K562 (cell line): ENCODE measurements at regions not wholly inside any gene's neighbourhood (a gene's known extent, or its start where the extent isn't known, plus 50 kb on each side); places are given as distances from the start of the nearest gene placed in this dataset.

Experiments
- ATAC-seq: fragments of 200-7000 bp; cut with Tn5 transposase; 3 replicates; pipeline ENCODE4 v1.9.1; 2020; ENCODE audit warnings: moderate library complexity
- BruUV-seq: library from RNA; stranded (reverse); fragments of 400-500 nt; replicated peaks from 2 replicates; lab custom pipeline; 2021; lab: Mats Ljungman, UMichigan
- CTCF ChIA-PET: fragments of 300-600 bp; formaldehyde crosslinking; extraction: SDS; loops from one replicate; lab custom pipeline; 2021; ENCODE audit warnings: low intra/inter-chr PET ratio; lab: Yijun Ruan, JAX
- POLR2A ChIA-PET: fragments of 300-600, 350-650 bp; sonication (Branson Sonifier 250); formaldehyde crosslinking; extraction: SDS; loops from one replicate; lab custom pipeline; 2021; ENCODE audit warnings: antibody characterized with exemption, inconsistent platforms; lab: Yijun Ruan, JAX
- DNase-seq, 4 experiments: peaks; one replicate each; pipeline versions ENCODE4 v3.0.0 to v3.0.0-alpha.2; 2011 to 2018; ENCODE audit warnings: low spot score in 3 of 4, mixed read lengths in 3 of 4; ENCODE audit errors: extremely low read depth in 1 of 4
- FAIRE-seq: peaks from 2 replicates; lab custom pipeline; 2011; peaks lifted over from hg19 to GRCh38; lab: Jason Lieb, UNC
- H2AFZ ChIP-seq: 2 replicates; pipeline ENCODE4 v1.6.0; 2011; ENCODE audit warnings: low read depth, low read length, control low read depth, inconsistent platforms
- H3K27ac ChIP-seq: fragments of 200-600 bp; 3 replicates; pipeline ENCODE4 v1.8.0; 2011; ENCODE audit warnings: low read depth, mild to moderate bottlenecking, control low read depth, inconsistent platforms, low read length, moderate library complexity, mixed read lengths; ENCODE audit errors: extremely low read depth
- H3K27me3 ChIP-seq, 2 experiments: fragments of 300-600 bp in 1 of 2; 2 replicates in 1 of 2; 3 replicates in 1 of 2; pipeline versions ENCODE4 v1.6.0 to v1.8.0; 2011; ENCODE audit warnings: inconsistent platforms in 2 of 2, low read length in 2 of 2, mild to moderate bottlenecking in 1 of 2, mixed read lengths in 1 of 2, moderate library complexity in 1 of 2; ENCODE audit not compliant: control insufficient read depth in 2 of 2, insufficient read depth in 2 of 2
- H3K36me3 ChIP-seq: fragments of 300-600 bp; 3 replicates; pipeline ENCODE4 v1.8.0; 2011; ENCODE audit warnings: mild to moderate bottlenecking, low read length, inconsistent platforms; ENCODE audit not compliant: control insufficient read depth, insufficient read depth
- H3K4me1 ChIP-seq, 2 experiments: fragments of 200-600 bp in 1 of 2; replicated peaks in 1 of 2; 2 replicates in 1 of 2; 3 replicates in 1 of 2; pipeline versions ENCODE4 v1.5.1 to v1.8.0; 2011; ENCODE audit warnings: inconsistent platforms in 2 of 2, low read length in 2 of 2, mild to moderate bottlenecking in 1 of 2, mixed read lengths in 1 of 2, moderate library complexity in 1 of 2; ENCODE audit not compliant: control insufficient read depth in 2 of 2, insufficient read depth in 2 of 2
- H3K4me2 ChIP-seq: 2 replicates; pipeline ENCODE4 v1.6.1; 2011; ENCODE audit warnings: low read length, control low read depth, inconsistent platforms, mixed read lengths; ENCODE audit not compliant: insufficient read depth
- H3K4me3 ChIP-seq: fragments of 200-600 bp; sonication (generic), shearing (Covaris generic); 2 replicates; pipeline ENCODE4 v1.5.1; 2016; ENCODE audit warnings: control low read depth, inconsistent platforms
- H3K79me2 ChIP-seq: fragments of 200-600 bp; 3 replicates; pipeline ENCODE4 v1.8.0; 2011; ENCODE audit warnings: low read length, inconsistent platforms; ENCODE audit not compliant: control insufficient read depth, insufficient read depth
- H3K9ac ChIP-seq, 2 experiments: 2 replicates each; pipeline versions ENCODE4 v1.6.0 to v1.6.1; 2011; ENCODE audit warnings: low read depth in 2 of 2, low read length in 2 of 2, control low read depth in 1 of 2, inconsistent platforms in 1 of 2, mild to moderate bottlenecking in 1 of 2, mixed read lengths in 1 of 2; ENCODE audit not compliant: insufficient read depth in 1 of 2
- H3K9me1 ChIP-seq: one replicate; pipeline ENCODE4 v1.6.0; 2011; ENCODE audit warnings: inconsistent platforms, mild to moderate bottlenecking, low read length, moderate library complexity; ENCODE audit not compliant: control insufficient read depth, insufficient read depth
- H3K9me3 ChIP-seq: replicated peaks from 2 replicates; pipeline ENCODE4 v1.5.1; 2011; ENCODE audit warnings: low read depth, low read length, inconsistent platforms; ENCODE audit not compliant: control insufficient read depth, insufficient read depth
- H4K20me1 ChIP-seq: replicated peaks from 2 replicates; pipeline ENCODE4 v1.6.1; 2011; ENCODE audit warnings: low read length, inconsistent platforms, mixed read lengths; ENCODE audit not compliant: control insufficient read depth, insufficient read depth
- ATF1 ChIP-seq, 2 experiments: fragments of 450-650 bp in 1 of 2; IDR thresholded peaks; 2 replicates each; pipeline ENCODE4 v1.6.1; 2016; ENCODE audit warnings: missing compliant biosample characterization in 1 of 2, missing genetic modification characterization in 1 of 2
- CHCHD3 ChIP-seq: fragments of 250-450 bp; sonication (Bioruptor Pico); IDR thresholded peaks from 2 replicates; pipeline ENCODE4 v2.1.2; 2022; ENCODE audit warnings: mild to moderate bottlenecking
- CHD1 ChIP-seq: fragments of 200-600 bp; sonication (generic); IDR thresholded peaks from one replicate; pipeline ENCODE4 v1.6.1; 2012; ENCODE audit warnings: mild to moderate bottlenecking, moderate library complexity, low read length, inconsistent platforms
- HNRNPH1 ChIP-seq: fragments of 200-400 bp; formaldehyde crosslinking; optimal IDR thresholded peaks from 2 replicates; pipeline ENCODE3; 2017; ENCODE audit warnings: low read depth, mild to moderate bottlenecking, low read length, moderate library complexity
- LCOR ChIP-seq: sonication (generic); formaldehyde crosslinking; IDR thresholded peaks from 2 replicates; pipeline ENCODE4 v1.8.0; 2022; ENCODE audit warnings: mild to moderate bottlenecking, missing genetic modification reagents
- MAX ChIP-seq: sonication (generic); formaldehyde crosslinking; IDR thresholded peaks from 2 replicates; pipeline ENCODE4 v1.9.0; 2022; ENCODE audit warnings: mild to moderate bottlenecking, missing genetic modification reagents
- NFYB ChIP-seq: IDR thresholded peaks from 2 replicates; pipeline ENCODE4 v1.6.1; 2011; ENCODE audit warnings: mild to moderate bottlenecking, moderate library complexity; ENCODE audit not compliant: insufficient read length; ENCODE audit errors: extremely low read depth
- NR2F6 ChIP-seq: fragments of 450-650 bp; formaldehyde crosslinking; IDR thresholded peaks from 2 replicates; pipeline ENCODE4 v1.4.0; 2020; ENCODE audit warnings: mild to moderate bottlenecking
- PBX2 ChIP-seq, 2 experiments: IDR thresholded peaks in 1 of 2; conservative IDR thresholded peaks in 1 of 2; 2 replicates each; pipeline ENCODE4 v1.6.1; 2016; ENCODE audit warnings: low read depth in 2 of 2, mild to moderate bottlenecking in 1 of 2, missing compliant biosample characterization in 1 of 2, missing genetic modification characterization in 1 of 2, moderate library complexity in 1 of 2
- SIX5 ChIP-seq, 2 experiments: IDR thresholded peaks; 2 replicates each; pipeline ENCODE4 v1.6.1; 2011; ENCODE audit warnings: low read length in 2 of 2, borderline replicate concordance in 1 of 2, low read depth in 1 of 2, mild to moderate bottlenecking in 1 of 2, moderate library complexity in 1 of 2; ENCODE audit not compliant: insufficient read depth in 1 of 2
- TGIF2 ChIP-seq: sonication (generic); formaldehyde crosslinking; IDR thresholded peaks from 2 replicates; pipeline ENCODE4 v1.8.1; 2022; ENCODE audit warnings: mild to moderate bottlenecking, missing genetic modification reagents, moderate library complexity
- WGBS: fragments of 100-300 bp; shearing (Covaris generic); methylation state at CpG from one replicate; pipeline ENCODE4 v1.1.6; 2016; ENCODE audit warnings: low coverage, mixed read lengths; ENCODE audit not compliant: insufficient coverage; ENCODE audit errors: missing lambda C conversion rate; 5-methylcytosine and 5-hydroxymethylcytosine counted together
- in situ Hi-C: fragments of 300-500 bp; cut with MboI; formaldehyde crosslinking; loops from 4 replicates; pipeline ENCODE4 v1.15.0; 2018; ENCODE audit warnings: inconsistent platforms, mixed read lengths
- intact Hi-C: fragments of 100-400 bp; cut with micrococcal nuclease; formaldehyde crosslinking; loops from 2 replicates; pipeline ENCODE4 v1.14.2; 2022

GRCh38 chr19:31535691-31536460, 186.6 kb upstream of the TSHZ3 start:
- FAIRE-seq = no peak
- POLR2A ChIA-PET = interaction anchor here (0.6 kb wide), 1 partner anchor 120 kb away, joined by 3 read pairs; no protein-coding TSS in a partner anchor
- H3K9me1 ChIP-seq = no peaks in the 10 kb centered on the region
- 0 out of 5 replicates have a peak, but pooled peaks cover 0 to 2% of the 10 kb centered on the region in 2 experiments for H3K27me3 ChIP-seq
- no peaks in the 10 kb centered on the region for H3K36me3 ChIP-seq
- H3K9ac ChIP-seq = no peak overlapping the region
- no peak overlapping the region for H3K4me2 ChIP-seq
- in situ Hi-C loops = no loop called here
- TF ChIP-seq ATF1 (CRISPR knock-in tag; IDR thresholded peaks at IDR 0.05) (no peak), ATF1 (tag; IDR thresholded peaks at IDR 0.05) (no peak), SIX5 (IDR thresholded peaks at IDR 0.05; ENCODE audit: borderline replicate concordance in 1 of 2, insufficient read depth in 1 of 2, low read depth in 1 of 2, low read length in 2 of 2) (no peak), HNRNPH1 (no peak), LCOR (CRISPR knock-in tag) (no peak), MAX (no peak), CHCHD3 (CRISPR knock-in tag) (no peak), PBX2 (CRISPR knock-in tag; IDR thresholded peaks at IDR 0.05; ENCODE audit: low read depth) (no peak), PBX2 (tag; conservative IDR thresholded peaks at IDR 0.05; ENCODE audit: low read depth) (no peak), TGIF2 (CRISPR knock-in tag) (no peak), CHD1 (no peak), NFYB (no peak), NR2F6 (CRISPR knock-in tag) (no peak)
- TF ChIP-seq, all 486 proteins: peak for 0
- BruUV-seq = no TSS peak
- Histone ChIP-seq H3K4me3 (no peak overlapping the region), H2AFZ (no peak overlapping the region), H4K20me1 (no peaks in the 10 kb centered on the region), H3K27ac (no peak overlapping the region), H3K4me1 (no peaks in the 10 kb centered on the region), H3K79me2 (no peaks in the 10 kb centered on the region), H3K9me3 (no peaks in the 10 kb centered on the region)
- WGBS = 0% methylated on average over 8 of the region's 8 CpGs
- no peak for ATAC-seq
- CTCF ChIA-PET = no interaction called here
- intact Hi-C loops = no loop called here
- no peak for DNase-seq
